Type B pancreatic cell (in vitro differentiated cells): ENCODE measurements at regions not wholly inside any gene's neighbourhood (a gene's known extent, or its start where the extent isn't known, plus 50 kb on each side); places are given as distances from the start of the nearest gene placed in this dataset.

ENCODE experiments used
- DNase-seq: peaks from one replicate; pipeline ENCODE4 v3.0.0; 2021; ENCODE audit warnings: mixed read lengths; ENCODE audit not compliant: unreplicated experiment; ENCODE audit errors: extremely low spot score
- H3K27ac Mint-ChIP-seq: 2 replicates; pipeline ENCODE4 v1.8.0; 2021; ENCODE audit warnings: mild to moderate bottlenecking, mixed read lengths
- H3K27me3 Mint-ChIP-seq: 2 replicates; pipeline ENCODE4 v1.8.0; 2021; ENCODE audit warnings: mixed read lengths
- H3K36me3 Mint-ChIP-seq: 2 replicates; pipeline ENCODE4 v1.8.0; 2021; ENCODE audit warnings: mixed read lengths
- H3K4me1 Mint-ChIP-seq: one replicate; pipeline ENCODE4 v1.8.0; 2021; ENCODE audit warnings: mixed read lengths; ENCODE audit not compliant: unreplicated experiment
- H3K4me3 Mint-ChIP-seq: 2 replicates; pipeline ENCODE4 v1.8.0; 2021; ENCODE audit warnings: mild to moderate bottlenecking, mixed read lengths
- H3K9me3 Mint-ChIP-seq: 2 replicates; pipeline ENCODE4 v1.8.0; 2021; ENCODE audit warnings: mixed read lengths
- TF ChIP-seq, protein P1 (sequence below): fragments of 200-600 bp; sonication (generic); conservative IDR thresholded peaks from 2 replicates; pipeline ENCODE4 v1.5.0; 2021; ENCODE audit warnings: antibody characterized with exemption, mild to moderate bottlenecking

DNA sequence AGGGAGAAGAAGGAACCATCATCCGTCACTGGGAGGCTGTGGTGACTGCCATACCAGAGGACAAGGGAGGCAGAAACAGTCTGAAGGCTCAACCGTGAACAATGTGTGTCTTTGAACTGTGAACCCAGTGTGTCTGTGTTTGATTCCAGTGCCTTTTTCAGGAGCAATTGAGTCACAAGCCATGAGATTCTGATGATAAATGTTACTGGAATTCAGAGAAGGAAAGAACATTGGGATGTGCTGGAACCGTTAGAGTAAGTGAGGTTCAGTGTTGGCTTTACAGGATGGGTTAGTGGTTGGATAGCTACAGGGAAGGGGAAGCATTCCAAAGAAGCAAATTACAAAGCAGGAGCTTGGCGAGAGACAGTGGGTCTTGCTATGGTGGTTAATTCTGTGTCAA lies 464.4 kb downstream of the TRIML1 start:
- no peak overlapping the region for H3K4me3 Mint-ChIP-seq
- no peaks in the 10 kb centered on the region for H3K4me1 Mint-ChIP-seq
- TF ChIP-seq, protein P1, sequence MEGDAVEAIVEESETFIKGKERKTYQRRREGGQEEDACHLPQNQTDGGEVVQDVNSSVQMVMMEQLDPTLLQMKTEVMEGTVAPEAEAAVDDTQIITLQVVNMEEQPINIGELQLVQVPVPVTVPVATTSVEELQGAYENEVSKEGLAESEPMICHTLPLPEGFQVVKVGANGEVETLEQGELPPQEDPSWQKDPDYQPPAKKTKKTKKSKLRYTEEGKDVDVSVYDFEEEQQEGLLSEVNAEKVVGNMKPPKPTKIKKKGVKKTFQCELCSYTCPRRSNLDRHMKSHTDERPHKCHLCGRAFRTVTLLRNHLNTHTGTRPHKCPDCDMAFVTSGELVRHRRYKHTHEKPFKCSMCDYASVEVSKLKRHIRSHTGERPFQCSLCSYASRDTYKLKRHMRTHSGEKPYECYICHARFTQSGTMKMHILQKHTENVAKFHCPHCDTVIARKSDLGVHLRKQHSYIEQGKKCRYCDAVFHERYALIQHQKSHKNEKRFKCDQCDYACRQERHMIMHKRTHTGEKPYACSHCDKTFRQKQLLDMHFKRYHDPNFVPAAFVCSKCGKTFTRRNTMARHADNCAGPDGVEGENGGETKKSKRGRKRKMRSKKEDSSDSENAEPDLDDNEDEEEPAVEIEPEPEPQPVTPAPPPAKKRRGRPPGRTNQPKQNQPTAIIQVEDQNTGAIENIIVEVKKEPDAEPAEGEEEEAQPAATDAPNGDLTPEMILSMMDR = no peak
- no peak overlapping the region for H3K27ac Mint-ChIP-seq
- no peaks in the 10 kb centered on the region for H3K36me3 Mint-ChIP-seq
- no peak for DNase-seq
- H3K27me3 Mint-ChIP-seq = peaks cover 5% of the 10 kb centered on the region
- H3K9me3 Mint-ChIP-seq = no peaks in the 10 kb centered on the region

DNA sequence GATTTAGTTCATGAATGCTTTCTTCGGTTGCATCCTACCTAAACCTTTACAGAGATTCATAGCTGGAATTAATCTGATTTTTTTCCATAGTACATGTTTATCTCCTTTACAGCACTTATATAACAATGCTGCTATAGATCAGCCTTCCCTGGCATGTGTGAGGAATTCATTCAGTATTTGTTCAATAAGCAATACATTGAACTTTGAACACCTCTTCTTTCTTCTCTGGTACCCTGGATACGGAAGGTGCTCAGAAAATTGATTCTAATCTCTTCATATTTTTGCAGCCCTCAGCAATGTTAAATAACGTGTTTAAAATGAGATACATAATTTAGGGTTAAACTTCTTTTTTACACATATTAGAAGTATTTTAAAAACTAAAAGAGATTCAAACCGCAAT lies 467.4 kb downstream of the TRIML1 start:
- no peak overlapping the region for H3K4me3 Mint-ChIP-seq
- no peak overlapping the region for H3K27ac Mint-ChIP-seq
- no peaks in the 10 kb centered on the region for H3K4me1 Mint-ChIP-seq
- H3K36me3 Mint-ChIP-seq = no peaks in the 10 kb centered on the region
- no peak for DNase-seq
- H3K9me3 Mint-ChIP-seq = no peaks in the 10 kb centered on the region
- TF ChIP-seq, protein P1 = no peak
- H3K27me3 Mint-ChIP-seq = no peaks in the 10 kb centered on the region

DNA sequence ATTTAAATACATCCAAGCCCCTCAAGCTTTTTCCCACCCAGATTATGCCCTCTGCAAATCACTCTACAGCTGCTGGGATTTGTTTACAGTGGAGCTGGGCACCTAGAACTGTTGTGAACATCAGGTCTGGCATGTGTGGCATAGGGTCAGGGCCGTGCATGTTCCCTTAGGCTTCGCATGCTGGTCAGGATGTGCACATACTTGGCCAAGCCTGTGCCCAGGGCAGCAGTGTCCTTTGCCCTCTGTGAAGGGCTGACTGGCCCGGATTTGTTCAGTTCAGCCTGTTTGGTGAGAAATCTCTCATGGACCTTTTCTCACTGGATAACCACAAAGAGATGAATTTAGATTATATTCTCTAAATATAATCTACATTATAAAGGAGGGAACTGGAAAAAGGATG lies 471.9 kb downstream of the TRIML1 start:
- no peaks in the 10 kb centered on the region for H3K27me3 Mint-ChIP-seq
- H3K4me1 Mint-ChIP-seq = no peaks in the 10 kb centered on the region
- H3K4me3 Mint-ChIP-seq = no peak overlapping the region
- peaks cover 4% of the 10 kb centered on the region for H3K9me3 Mint-ChIP-seq
- no peak for DNase-seq
- H3K27ac Mint-ChIP-seq = no peak overlapping the region
- TF ChIP-seq, protein P1 = no peak
- no peaks in the 10 kb centered on the region for H3K36me3 Mint-ChIP-seq

DNA sequence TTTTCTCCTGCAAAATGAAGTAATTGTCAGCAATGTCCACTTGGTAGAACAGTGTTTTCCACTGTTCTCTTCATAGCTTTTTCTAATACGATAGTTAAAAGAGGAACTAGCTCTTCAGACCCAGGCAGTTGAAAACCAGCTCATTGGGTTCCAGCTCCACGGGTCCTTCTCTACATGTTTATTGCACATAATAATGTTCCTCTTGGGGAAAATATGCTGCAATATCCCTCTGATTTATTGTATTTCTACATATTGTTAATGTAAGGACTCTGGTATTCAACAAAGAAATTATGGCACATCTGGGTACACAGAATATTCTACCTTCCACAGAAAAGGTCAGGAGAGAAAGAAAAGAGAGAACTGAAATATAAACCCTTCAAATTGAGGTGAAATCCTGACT lies 473.4 kb downstream of the TRIML1 start:
- Mint-ChIP-seq H3K9me3 (peaks cover 4% of the 10 kb centered on the region), H3K4me3 (no peak overlapping the region), H3K27ac (no peak overlapping the region), H3K36me3 (no peaks in the 10 kb centered on the region), H3K27me3 (no peaks in the 10 kb centered on the region), H3K4me1 (no peaks in the 10 kb centered on the region)
- TF ChIP-seq, protein P1 = no peak
- DNase-seq = no peak

DNA sequence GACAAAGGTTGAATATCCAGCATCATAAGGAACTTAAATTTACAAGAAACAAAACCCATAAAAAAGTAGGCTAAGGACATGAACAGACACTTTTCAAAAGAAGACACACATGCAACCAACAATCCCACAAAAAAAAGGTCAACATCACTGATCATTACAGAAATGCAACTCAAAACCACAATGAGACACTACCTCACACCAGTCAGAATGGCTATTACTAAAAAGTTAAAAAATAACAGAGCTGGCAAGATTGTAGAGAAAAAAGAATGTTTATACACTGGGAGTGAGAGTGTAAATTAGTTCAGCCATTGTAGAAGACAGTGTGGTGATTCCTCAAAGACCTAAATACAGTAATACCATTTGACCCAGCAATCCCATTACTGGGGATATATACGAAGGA lies 474.7 kb downstream of the TRIML1 start:
- H3K27ac Mint-ChIP-seq = no peak overlapping the region
- TF ChIP-seq, protein P1 = no peak
- peaks cover under 1% of the 10 kb centered on the region for H3K4me1 Mint-ChIP-seq

DNA sequence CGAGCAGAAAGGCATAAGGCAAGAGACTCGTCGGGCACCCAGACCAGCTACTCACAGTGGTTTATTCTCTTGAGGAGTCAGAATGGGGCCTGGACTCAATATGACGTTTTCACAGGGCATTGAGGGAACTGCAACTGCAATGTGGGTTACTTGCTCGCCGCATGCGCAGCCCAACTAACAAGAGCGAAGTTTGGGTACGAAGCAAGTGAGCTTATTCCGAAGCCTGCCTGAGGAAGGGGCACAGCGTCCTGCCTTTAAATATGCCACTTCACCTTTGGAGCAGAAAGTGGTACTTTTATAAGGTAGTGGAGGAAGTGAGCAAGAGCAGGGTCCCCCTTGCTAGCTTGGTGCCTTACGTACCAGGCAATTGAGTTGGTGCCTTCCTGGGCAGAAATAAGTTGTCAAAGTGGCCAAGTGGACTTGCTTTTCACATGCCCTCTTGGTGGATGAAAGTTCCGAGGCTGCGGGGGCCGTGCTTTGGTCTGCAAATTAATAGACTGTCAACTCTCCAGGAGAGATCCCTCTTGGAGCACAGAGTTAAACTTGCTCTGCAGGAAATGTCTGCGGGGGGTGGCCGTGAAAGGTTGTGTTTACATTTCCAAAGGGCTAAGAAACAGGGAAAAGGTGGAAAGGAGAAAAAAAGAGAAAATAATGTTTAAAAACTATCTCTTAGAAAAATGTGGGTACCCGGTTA lies 480.4 kb downstream of the TRIML1 start:
- TF ChIP-seq, protein P1 = no peak
- H3K4me3 Mint-ChIP-seq = no peak overlapping the region
- H3K4me1 Mint-ChIP-seq = peaks cover 17% of the 10 kb centered on the region
- no peaks in the 10 kb centered on the region for H3K36me3 Mint-ChIP-seq
- no peak for DNase-seq
- H3K9me3 Mint-ChIP-seq = no peaks in the 10 kb centered on the region
- no peaks in the 10 kb centered on the region for H3K27me3 Mint-ChIP-seq
- H3K27ac Mint-ChIP-seq = no peak overlapping the region

More for the DNA sequence above, 474.7 kb downstream of the TRIML1 start:
- H3K36me3 Mint-ChIP-seq = no peaks in the 10 kb centered on the region
- peaks cover 4% of the 10 kb centered on the region for H3K9me3 Mint-ChIP-seq
- H3K27me3 Mint-ChIP-seq = no peaks in the 10 kb centered on the region
- no peak for DNase-seq
- no peak overlapping the region for H3K4me3 Mint-ChIP-seq
